SKM-1 (cell line): ENCODE measurements at regions not wholly inside any gene's neighbourhood (a gene's known extent, or its start where the extent isn't known, plus 50 kb on each side); places are given as distances from the start of the nearest gene placed in this dataset.

Experiments used
- DNase-seq: peaks from one replicate; lab custom pipeline; 2025; ENCODE audit not compliant: unreplicated experiment; lab: John Stamatoyannopoulos, UW

DNA sequence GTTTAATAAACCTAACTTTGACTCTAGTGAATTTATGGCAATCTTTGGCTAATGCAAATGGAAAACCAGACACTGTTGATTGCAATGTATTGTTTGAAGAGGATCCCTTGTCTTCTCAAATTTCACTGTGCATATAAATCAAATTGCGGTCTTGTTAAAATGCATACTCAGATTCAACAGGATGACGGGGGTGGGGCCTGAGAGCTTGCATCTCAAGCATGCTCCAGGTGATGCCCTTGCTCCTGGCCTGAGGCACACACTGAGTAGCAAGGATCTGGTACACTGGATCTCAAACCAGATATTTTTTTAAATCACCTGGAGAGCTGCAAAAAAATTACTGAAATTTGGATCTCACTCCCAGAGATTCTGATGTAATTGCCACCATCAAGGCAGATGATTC is 463.7 kb downstream of the DNAH5 start:
- DNase-seq = no peak

DNA sequence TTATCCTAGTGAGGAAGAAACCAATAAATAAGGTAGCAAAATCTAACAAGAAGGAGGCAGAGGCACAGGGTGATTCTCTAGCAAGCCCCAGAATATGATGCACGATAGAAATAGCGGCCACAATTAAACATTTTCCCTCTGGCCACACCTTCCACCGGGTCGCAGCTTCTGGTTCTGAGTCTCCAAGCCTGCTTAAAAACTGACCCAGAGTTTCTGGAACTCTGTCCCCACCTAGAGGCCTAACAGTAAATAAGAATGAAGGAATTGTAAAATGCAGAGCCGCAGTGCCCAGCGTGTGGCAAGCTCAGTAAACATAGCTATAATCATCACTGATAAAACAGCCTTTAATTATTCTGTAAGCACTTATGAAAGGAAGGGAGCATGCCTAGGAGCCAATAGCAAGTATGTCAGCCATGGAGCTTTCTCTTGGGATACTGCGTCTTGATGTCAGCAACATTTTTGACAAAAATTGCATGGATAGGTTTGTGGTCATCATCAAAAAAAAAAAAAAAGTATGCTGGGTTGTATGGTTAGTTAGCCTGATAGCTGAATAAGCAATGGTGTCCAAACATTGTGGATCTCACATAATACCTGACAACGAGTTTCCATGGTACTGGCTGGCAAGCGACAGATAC is 465.5 kb downstream of the DNAH5 start:
- peak; percentile 41 for DNase-seq

DNA sequence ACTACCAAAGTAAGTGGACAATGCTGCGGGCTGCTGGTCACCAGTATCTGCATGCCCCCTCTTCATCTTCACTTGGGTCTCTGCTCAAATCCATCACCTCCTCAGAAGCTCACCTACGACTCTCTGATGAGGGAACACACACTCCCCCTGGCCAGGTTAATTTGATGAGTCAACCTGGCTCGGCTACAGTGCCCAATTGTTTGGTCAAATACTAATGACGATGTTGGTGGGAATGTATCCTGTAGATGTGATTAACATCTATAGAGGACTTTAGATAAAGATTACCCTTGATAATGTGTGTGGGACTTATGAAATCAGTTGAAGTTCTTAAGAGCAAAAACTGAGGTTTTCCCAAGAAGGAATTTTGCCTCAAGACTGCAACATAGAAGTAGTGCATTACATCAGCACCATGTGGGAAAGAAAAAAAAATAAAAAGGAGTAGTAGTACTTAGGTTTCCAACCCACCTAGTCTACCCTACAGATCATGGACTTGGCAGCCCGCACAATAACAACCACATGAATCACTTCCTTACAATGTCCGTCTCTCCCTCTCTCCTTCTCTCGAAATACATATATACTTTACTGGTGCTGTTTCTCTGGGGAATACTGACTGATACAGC is 467.3 kb downstream of the DNAH5 start:
- DNase-seq = no peak

- no peak for DNase-seq
These were observed 471.6 kb downstream of the DNAH5 start for GRCh38 chr5:13472842-13473241.

GRCh38 chr5:13470975-13471374 is 473.5 kb downstream of the DNAH5 start:
- no peak for DNase-seq

- no peak for DNase-seq
These were observed 474.2 kb downstream of the DNAH5 start for GRCh38 chr5:13470263-13470662.

DNA sequence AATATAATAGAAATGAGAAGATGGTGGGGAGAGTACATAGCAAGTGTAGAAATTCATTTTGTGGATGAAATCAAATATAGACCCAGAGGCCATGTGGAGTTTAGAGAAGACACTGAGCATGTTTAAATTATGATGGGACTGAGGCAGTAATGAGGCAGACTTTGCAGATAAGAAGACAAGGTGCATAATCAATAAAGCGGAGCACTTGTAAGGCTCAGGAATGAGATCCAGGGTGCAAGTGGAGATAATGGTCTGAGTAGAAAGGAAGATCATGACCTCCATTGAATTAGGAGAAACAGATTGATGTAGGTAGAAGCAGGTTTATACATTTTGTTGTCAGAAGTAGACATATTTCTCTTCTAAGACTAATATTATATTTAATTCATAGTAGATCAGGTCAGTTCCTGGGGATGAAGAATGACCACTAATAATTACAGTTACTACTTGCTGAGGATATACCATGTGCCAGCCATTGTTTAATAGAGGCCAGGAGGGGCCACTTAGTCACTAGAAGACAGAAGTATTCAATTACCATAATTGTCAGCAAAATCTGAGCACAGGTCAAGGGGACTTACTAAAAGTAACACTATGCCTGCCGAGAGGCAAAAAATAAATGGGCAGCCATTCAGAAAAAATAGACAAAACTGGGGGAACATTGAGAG is 479.8 kb downstream of the DNAH5 start:
- DNase-seq = no peak

- no peak for DNase-seq
These were observed 483.9 kb downstream of the DNAH5 start for GRCh38 chr5:13460587-13460986.

- no peak for DNase-seq
These were observed 490.4 kb downstream of the DNAH5 start for GRCh38 chr5:13454050-13454449.

GRCh38 chr5:13448843-13449242 is 495.6 kb downstream of the DNAH5 start:
- DNase-seq = no peak

GRCh38 chr5:13439430-13439829 is 505.1 kb downstream of the DNAH5 start:
- no peak for DNase-seq

- DNase-seq = no peak
These were observed 516.5 kb downstream of the DNAH5 start for GRCh38 chr5:13427827-13428557.

- DNase-seq = no peak
These were observed 532.4 kb downstream of the DNAH5 start for GRCh38 chr5:13412040-13412595.

DNA sequence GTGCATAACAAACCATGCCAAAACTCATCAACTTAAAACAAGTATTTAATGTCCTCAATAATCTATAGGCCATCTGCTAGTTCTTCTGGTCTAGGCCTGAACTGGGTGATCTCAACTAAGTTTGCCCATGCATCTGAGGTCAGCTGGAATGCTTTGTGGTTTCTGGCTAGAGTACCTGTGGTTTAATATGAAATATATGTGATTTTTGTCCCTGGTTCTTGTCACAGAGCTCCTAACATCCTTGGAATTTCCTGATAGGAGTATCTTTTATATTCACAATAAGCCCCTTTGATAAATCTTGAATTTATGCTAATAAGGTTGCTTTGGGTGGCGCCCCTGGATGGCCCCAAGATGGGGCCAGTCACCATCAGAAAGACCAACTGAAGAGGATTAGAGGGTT is 535.9 kb downstream of the DNAH5 start:
- DNase-seq = no peak

GRCh38 chr5:13403351-13403750 is 541.1 kb downstream of the DNAH5 start:
- DNase-seq = no peak

- no peak for DNase-seq
These were observed 559.4 kb downstream of the DNAH5 start for GRCh38 chr5:13385066-13385465.

DNA sequence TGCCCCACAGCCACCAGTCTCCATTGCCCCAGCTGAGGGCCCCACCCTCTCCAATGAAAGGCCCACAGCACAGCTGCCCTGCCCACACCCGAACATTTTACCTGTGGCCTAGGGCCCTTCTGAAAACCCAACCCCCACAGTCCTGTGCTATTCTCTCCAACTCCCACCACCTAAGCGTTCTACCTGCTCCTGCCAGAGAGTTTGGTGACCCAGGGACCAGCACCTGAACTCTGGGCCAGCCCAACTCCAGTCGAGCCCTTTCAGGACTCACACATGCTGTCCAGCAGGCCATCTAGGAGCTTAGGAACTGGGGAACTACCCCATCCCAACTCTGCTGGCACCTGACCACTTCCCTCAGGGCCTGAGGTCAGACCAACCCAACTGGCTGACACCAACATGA is 562.3 kb downstream of the DNAH5 start:
- no peak for DNase-seq

- no peak for DNase-seq
These were observed 566.4 kb downstream of the DNAH5 start for GRCh38 chr5:13378091-13378490.

- DNase-seq = no peak
These were observed 585.1 kb downstream of the DNAH5 start for GRCh38 chr5:13359344-13359743.

DNA sequence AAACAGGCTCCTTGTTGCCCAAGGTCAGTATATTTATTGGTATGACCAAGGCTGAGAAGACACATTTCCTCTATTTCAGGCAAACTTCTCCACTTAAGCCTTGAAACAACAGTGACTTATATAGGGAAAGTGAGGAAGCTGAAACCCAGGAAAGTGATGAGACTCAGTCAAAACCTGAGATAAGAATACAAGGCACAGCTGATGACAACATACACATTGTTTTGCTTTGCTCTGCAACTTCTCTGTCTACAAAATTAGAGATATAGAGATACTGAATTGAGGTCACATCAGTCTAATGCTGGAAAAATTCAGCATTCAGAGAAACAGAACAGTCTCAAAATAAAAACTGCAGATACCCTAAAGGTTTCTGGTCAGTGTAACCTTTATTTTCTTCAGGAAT is 586.1 kb downstream of the DNAH5 start:
- DNase-seq = no peak

GRCh38 chr5:13357929-13358328 is 586.6 kb downstream of the DNAH5 start:
- no peak for DNase-seq

- DNase-seq = no peak
These were observed 588.3 kb downstream of the DNAH5 start for GRCh38 chr5:13356226-13356625.
